NOMO-1 treated with dmso at 0.1 percent for 144 hours (cell line): ENCODE measurements at regions not wholly inside any gene's neighbourhood (a gene's known extent, or its start where the extent isn't known, plus 50 kb on each side); places are given as distances from the start of the nearest gene placed in this dataset.

Experiments used
- DNase-seq: peaks from one replicate; lab custom pipeline; 2025; ENCODE audit not compliant: unreplicated experiment; lab: John Stamatoyannopoulos, UW

- DNase-seq = no peak
Measured at GRCh38 chr9:79986437-79986836, 414.7 kb downstream of the TLE4 start.

- DNase-seq = no peak
Measured at GRCh38 chr9:79985772-79986171, 414.0 kb downstream of the TLE4 start.

DNA sequence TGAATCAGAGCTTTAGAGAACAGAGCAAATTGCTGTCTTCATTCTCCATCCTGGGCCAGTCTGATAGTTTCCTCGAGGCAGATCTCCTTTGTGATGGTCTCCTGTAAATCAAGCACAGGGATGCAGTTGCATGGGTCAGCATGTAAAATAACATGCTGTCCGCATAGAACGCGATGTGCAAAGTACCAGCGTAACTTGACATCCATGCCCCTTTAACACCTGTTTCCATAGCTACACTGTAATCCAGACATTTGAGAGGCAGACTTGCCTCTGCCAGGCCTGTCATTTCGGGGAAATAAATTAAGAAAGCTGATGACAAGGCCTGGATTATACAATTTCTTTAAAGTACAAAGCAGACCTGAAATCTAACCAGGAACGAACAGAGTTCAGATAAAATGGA lies 413.5 kb downstream of the TLE4 start:
- no peak for DNase-seq

GRCh38 chr9:79984429-79985067 lies 412.8 kb downstream of the TLE4 start:
- no peak for DNase-seq

DNA sequence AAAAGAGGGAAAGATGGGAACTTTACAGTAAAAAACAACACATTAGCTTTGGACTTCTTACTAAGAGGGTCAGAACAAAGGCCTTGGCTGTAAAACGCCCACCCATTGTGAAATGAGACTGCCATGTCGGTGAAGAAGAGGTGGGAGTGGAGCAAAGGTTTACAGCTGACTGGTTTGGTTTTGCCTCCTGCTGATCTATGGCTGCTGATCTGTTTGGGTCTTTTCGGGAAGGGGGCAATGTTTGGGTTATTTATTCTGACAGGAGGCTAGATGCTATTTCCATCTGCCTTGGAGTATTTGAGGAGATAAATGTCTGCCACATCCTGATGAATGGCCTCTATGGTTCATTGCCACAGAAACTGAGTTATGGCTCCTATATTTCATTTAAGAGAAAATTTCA lies 408.7 kb downstream of the TLE4 start:
- DNase-seq = no peak

DNA sequence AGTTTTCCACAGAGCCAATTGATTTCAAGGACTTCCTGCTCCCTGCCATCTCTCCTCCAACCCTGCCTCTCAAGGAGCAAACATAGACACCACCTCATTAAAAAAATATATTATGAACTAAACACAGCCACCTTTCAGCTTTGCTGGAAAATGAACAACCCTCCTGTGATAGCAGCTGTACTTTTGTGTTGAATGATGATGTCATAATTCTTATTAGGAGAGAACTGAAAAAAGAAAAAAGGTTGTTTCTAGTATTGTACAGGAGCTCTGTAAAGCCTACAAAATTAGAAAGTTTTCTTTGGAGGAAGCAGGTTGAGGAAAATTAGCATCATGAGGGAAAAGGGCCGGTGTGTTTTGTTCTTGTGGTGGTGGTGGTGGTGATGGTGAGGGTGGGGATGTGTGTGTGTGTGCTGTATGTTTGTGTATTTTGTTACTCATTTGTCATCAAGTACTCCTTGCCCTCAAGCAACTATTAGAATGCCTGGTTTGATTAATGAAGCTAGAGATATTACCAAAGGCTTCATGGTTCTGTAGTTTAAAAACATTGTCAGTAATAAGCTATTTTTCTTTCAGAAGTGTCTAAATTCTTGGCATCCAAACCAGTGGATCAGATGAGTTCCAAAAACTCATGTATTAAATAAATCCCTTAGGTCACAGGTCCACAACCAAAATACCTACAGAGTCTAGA lies 405.9 kb downstream of the TLE4 start:
- DNase-seq = no peak

DNA sequence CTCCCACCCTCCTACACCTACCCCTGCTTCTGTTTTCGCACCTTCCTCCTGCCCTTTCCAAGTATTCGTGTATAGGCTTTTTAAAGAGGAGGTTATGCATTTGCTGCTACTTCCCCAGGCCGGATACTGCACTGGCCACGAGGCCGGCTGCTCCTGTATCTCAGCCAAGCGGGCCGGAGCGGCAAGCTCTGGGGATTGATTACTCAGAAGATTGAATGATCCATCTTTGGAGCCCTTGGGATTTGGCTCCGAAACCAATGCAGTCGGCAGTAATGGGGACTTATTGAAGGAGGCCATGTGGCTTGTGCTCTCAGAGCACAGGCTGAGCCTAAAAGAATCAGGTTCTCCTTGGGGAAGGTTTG lies 405.3 kb downstream of the TLE4 start:
- no peak for DNase-seq

GRCh38 chr9:79976257-79977073 lies 404.7 kb downstream of the TLE4 start:
- no peak for DNase-seq

- no peak for DNase-seq
Measured at GRCh38 chr9:79975621-79976256, 404.0 kb downstream of the TLE4 start.

DNA sequence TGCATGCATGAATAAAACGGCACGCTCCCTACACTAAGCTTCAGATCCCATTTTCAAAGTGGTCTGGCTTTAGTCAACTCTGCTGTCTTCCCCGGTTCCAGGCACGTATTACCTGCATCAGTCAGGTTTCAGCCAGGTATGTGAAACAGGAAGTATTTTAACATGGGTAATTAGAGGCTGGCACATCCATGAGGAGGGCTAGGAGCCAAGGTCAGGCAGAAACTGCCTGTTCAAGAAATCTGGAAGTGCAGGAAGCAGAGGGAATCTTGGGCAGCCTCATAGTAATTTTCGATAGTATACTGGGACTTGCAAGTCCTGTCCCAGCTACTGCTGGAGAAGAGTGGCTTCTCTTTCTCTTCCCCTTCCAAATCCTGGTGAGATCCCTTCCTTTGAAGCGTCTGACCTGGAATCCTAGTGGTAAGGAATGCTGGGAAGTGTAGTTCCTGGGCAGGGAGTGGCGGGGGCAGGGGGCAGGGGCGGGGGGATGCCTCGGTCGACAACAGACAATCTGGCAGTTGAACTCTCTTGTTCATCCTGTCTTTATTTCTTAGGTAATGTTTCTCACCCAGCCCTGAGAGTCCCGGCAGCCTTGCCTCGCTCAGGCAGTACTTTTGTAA lies 403.1 kb downstream of the TLE4 start:
- no peak for DNase-seq

DNA sequence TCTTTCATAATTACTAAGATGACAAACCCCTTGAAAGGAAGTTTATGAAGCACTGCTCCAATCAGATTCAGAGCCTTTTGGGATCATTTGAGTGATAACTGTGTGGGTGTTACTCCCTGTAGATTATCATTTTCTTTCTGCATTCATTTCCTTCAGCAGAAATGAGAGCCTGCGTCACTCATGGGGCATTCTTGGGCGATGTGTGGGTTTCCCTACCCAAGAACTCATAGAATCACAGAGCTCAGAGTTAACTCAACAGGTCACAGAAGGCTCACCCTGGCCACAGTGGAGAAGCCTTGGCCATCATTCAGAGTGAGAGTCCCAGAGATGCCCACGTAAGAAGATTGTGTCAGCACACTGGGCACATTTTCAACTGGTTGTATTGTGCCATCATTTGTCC lies 401.9 kb downstream of the TLE4 start:
- DNase-seq = no peak

GRCh38 chr9:79970146-79970425 lies 398.3 kb downstream of the TLE4 start:
- DNase-seq = no peak

- DNase-seq = no peak
Measured at GRCh38 chr9:79969393-79970145, 397.8 kb downstream of the TLE4 start.

- DNase-seq = no peak
Measured at GRCh38 chr9:79968533-79968932, 396.8 kb downstream of the TLE4 start.

- no peak for DNase-seq
Measured at GRCh38 chr9:79962836-79963235, 391.1 kb downstream of the TLE4 start.

DNA sequence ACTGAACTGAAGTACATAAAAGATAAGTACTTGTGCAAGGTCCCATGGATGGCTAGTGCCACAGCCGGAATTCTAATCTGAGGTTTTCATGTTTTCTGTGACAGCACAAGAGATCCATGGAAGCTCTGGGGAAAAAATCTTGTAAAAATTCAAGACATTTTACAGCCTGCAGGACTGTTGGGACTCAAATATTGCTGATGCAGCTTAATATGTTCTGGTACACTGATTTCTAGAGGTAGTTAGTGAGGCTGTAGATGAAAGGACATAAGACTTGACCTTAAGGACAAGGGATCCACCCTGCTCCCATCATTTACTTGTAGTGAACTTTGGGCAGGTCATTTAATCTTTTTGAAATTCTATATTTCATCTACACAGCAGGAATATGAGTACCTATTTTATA lies 390.4 kb downstream of the TLE4 start:
- no peak for DNase-seq

DNA sequence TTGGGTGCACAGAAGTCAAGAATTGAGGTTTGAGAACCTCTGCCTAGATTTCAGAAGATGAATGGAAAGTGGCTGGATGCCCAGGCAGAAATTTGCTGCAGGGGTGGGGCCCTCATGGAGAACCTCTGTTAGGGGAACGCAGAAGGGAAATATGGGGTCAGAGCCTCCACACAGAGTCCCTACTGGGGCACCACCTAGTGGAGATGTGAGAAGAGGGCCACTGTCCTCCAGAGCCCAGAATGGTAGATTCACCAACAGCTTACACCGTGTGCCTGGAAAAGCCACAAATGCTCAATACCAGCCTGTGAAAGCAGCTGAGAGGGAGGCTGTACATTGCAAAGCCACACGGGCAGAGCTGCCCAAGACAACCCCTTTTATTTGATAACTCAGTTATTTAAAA lies 383.5 kb downstream of the TLE4 start:
- no peak for DNase-seq

DNA sequence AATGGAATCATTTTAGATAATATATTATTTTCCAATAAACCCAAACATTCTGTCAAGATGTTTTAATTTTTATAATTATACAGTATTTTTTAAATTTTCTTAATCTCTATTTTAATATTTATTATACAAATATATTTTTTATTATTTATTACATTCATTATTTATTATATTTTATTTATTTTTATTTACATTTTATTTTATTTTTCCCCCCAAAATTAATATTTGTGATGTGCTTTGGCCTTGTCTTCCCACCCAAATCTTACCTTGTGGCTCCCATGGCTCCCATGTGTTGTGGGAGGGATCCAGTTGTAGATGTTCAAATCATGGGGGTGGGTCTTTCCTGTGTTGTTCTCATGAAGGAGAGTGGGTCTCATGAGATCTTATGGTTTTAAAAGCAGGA lies 382.1 kb downstream of the TLE4 start:
- DNase-seq = no peak

DNA sequence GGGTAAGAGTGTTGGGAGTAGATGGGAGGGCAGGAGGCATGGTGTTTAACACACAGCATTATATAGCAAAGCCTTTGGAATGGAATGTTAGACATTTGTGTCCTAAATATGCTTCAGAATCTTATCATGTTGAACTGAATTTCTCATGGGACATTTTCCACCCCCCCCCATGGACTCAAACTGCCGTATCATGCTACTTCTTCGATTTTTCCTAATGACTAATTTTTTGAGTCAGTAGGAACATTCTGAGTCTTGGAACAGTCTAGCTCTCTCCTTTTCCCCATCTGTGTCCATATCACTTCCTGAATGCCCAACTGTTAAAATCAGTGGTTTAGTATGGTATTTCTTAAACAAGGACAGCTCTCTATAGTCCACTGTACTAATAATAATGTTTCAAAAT lies 380.6 kb downstream of the TLE4 start:
- no peak for DNase-seq

GRCh38 chr9:79946712-79947111 lies 374.9 kb downstream of the TLE4 start:
- DNase-seq = no peak

GRCh38 chr9:79945495-79945894 lies 373.7 kb downstream of the TLE4 start:
- no peak for DNase-seq
